ENCODE measurements at regions not wholly inside any gene's neighbourhood (a gene's known extent, or its start where the extent isn't known, plus 50 kb on each side); places are given as distances from the start of the nearest gene placed in this dataset.

GRCh38 chr6:153840039-153840850 lies 198.8 kb upstream of the OPRM1 start:
- intact Hi-C loops (cut with micrococcal nuclease) (no loop called here), in situ Hi-C loops (cut with MboI) (no loop called here)
- no peaks in the 10 kb centered on the region for H3K27me3 ChIP-seq (ENCODE audit: control insufficient read depth in 2 of 2, insufficient read depth in 2 of 2, low read length in 2 of 2)
- FAIRE-seq (no peak), DNase-seq (ENCODE audit: extremely low read depth in 1 of 4, low spot score in 3 of 4) (no peak), ATAC-seq (no peak)
- no peaks in the 10 kb centered on the region for H3K9me1 ChIP-seq (ENCODE audit: control insufficient read depth, insufficient read depth, low read length)
- H3K27ac ChIP-seq (ENCODE audit: extremely low read depth, low read depth, low read length) = no peak overlapping the region
- POLR2A ChIA-PET = no interaction called here
- no peak overlapping the region for H3K9ac ChIP-seq (ENCODE audit: insufficient read depth in 1 of 2, low read depth in 2 of 2, low read length in 2 of 2)
- H3K4me3 ChIP-seq = no peak overlapping the region
- H4K20me1 ChIP-seq (replicated peaks; ENCODE audit: control insufficient read depth, insufficient read depth, low read length) = no peaks in the 10 kb centered on the region
- CTCF ChIA-PET (ENCODE audit: low intra/inter-chr PET ratio) = no interaction called here
- TF ChIP-seq PURB (CRISPR knock-in tag; IDR thresholded peaks at IDR 0.05; ENCODE audit: low read depth) (no peak), FOXO4 (CRISPR knock-in tag; IDR thresholded peaks at IDR 0.05) (no peak), ZNF79 (CRISPR knock-in tag; IDR thresholded peaks at IDR 0.05; ENCODE audit: low read depth) (no peak), GTF2E2 (tag; IDR thresholded peaks at IDR 0.05) (no peak), RBM22 (IDR thresholded peaks at IDR 0.05; ENCODE audit: low read depth, low read length, poor library complexity, severe bottlenecking) (no peak), SMARCC2 (IDR thresholded peaks at IDR 0.05; ENCODE audit: low read depth) (no peak), NFYB (IDR thresholded peaks at IDR 0.05; ENCODE audit: extremely low read depth, insufficient read length) (no peak), ZNF133 (CRISPR knock-in tag; IDR thresholded peaks at IDR 0.05) (no peak), ZBTB7A (IDR thresholded peaks at IDR 0.05; ENCODE audit: borderline replicate concordance, control insufficient read depth, low read depth, low read length) (no peak), DEAF1 (CRISPR knock-in tag; IDR thresholded peaks at IDR 0.05) (no peak), HDAC8 (tag; IDR thresholded peaks at IDR 0.05) (no peak), MYC (IDR thresholded peaks at IDR 0.05; ENCODE audit: low read depth, low read length) (no peak), MYC (CRISPR knock-in tag; IDR thresholded peaks at IDR 0.05; ENCODE audit: borderline replicate concordance, low read depth) (no peak), FOXJ3 (CRISPR knock-in tag; IDR thresholded peaks at IDR 0.05) (no peak), MCM7 (IDR thresholded peaks at IDR 0.05) (no peak), KAT8 (IDR thresholded peaks at IDR 0.05; ENCODE audit: low read depth) (no peak), ZNF354B (CRISPR knock-in tag; IDR thresholded peaks at IDR 0.05) (no peak)
- no peaks in the 10 kb centered on the region for H3K36me3 ChIP-seq (ENCODE audit: control insufficient read depth, insufficient read depth, low read length)
- H3K9me3 ChIP-seq (replicated peaks; ENCODE audit: control insufficient read depth, insufficient read depth, low read depth, low read length) = peaks cover 2% of the 10 kb centered on the region
- no peak overlapping the region for H2AFZ ChIP-seq (ENCODE audit: low read depth, low read length)
- no TSS peak for BruUV-seq (replicated peaks)
- H3K4me1 ChIP-seq (replicated peaks in 1 of 2; ENCODE audit: control insufficient read depth in 2 of 2, insufficient read depth in 2 of 2, low read length in 2 of 2) = no peaks in the 10 kb centered on the region
- H3K79me2 ChIP-seq (ENCODE audit: control insufficient read depth, insufficient read depth, low read length) = no peaks in the 10 kb centered on the region
- WGBS (ENCODE audit: insufficient coverage, low coverage, missing lambda C conversion rate) = 6% methylated on average over 3 of the region's 3 CpGs
- no peak overlapping the region for H3K4me2 ChIP-seq (ENCODE audit: insufficient read depth, low read length)
